ENCODE measurements at regions not wholly inside any gene's neighbourhood (a gene's known extent, or its start where the extent isn't known, plus 50 kb on each side); places are given as distances from the start of the nearest gene placed in this dataset.

DNA sequence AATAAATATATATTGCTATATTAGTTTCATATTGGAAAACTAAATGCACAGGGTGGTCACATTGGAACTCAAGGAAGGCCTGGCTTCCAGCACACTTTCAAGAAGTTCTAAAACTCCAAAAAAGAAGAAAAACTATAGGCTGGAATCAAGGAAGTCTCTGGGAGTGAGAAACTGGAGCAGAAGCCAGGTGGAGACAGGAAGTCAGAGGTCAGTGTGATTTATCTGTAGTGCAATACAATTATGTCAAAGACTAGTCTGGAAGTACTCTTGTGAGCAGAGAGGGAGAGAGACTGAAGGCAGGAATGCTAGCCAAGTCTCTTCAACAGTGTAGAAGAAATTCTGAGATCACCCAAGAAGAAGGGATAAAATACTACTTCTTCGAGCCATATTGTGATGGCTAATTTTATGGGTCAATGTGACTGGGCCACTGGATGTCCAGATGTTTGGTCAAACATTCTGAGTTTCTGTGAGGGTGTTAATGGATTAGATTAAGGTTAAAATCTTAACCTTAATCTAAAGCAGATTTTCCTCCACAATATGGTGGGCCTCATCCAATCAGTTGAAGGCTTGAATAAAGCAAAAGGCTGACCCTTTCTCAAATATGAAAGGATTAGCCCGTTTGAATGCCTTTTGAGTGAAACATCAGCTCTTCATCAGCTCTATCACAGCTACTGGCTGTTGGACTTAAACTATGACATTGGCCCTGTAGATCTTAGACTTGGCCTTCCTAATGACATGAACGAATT is 208.0 kb downstream of the TDRD15 start:
- H2BK5ac ChIP-seq (ENCODE audit: low read length), result no peak overlapping the region
- H3K79me1 ChIP-seq (ENCODE audit: low read depth, low read length), result no peaks in the 10 kb centered on the region
- H3K9me3 ChIP-seq (replicated peaks in 1 of 2; ENCODE audit: control insufficient read depth in 2 of 2, insufficient read depth in 1 of 2, low read depth in 1 of 2, low read length in 2 of 2), result no peaks in the 10 kb centered on the region
- DNase-seq (ENCODE audit: low spot score), result no peak
- H2AK5ac ChIP-seq (ENCODE audit: low read depth, low read length), result no peak overlapping the region
- no peak overlapping the region for H3K4me2 ChIP-seq (ENCODE audit: insufficient read depth, low read length, poor library complexity, severe bottlenecking)
- no peak overlapping the region for H4K91ac ChIP-seq (ENCODE audit: low read depth, low read length, poor library complexity)
- no peak overlapping the region for H3K14ac ChIP-seq (ENCODE audit: low read length)
- H3K23ac ChIP-seq (ENCODE audit: low read depth, low read length, poor library complexity), result no peak overlapping the region
- no peak overlapping the region for H3K27ac ChIP-seq (replicated peaks; ENCODE audit: low read length)
- H3K4ac ChIP-seq (ENCODE audit: low read length), result no peak overlapping the region
- no peak overlapping the region for H2BK15ac ChIP-seq (ENCODE audit: low read length)
- H3K27me3 ChIP-seq (ENCODE audit: control insufficient read depth in 3 of 3, insufficient read depth in 3 of 3, low read depth in 1 of 3, low read length in 3 of 3), result no peaks in the 10 kb centered on the region
- no peaks in the 10 kb centered on the region for H3K4me1 ChIP-seq (ENCODE audit: control insufficient read depth in 2 of 2, insufficient read depth in 1 of 2, low read depth in 1 of 2, low read length in 2 of 2)
- no peak overlapping the region for H2AFZ ChIP-seq (ENCODE audit: low read length)
- no peak overlapping the region for H3K4me3 ChIP-seq (ENCODE audit: low read length in 2 of 2)
- H3K18ac ChIP-seq (ENCODE audit: low read length), result no peak overlapping the region
- no peaks in the 10 kb centered on the region for H3K36me3 ChIP-seq (replicated peaks in 1 of 2; ENCODE audit: control insufficient read depth in 2 of 2, insufficient read depth in 2 of 2, low read length in 2 of 2)
- H2BK12ac ChIP-seq (ENCODE audit: low read length), result no peak overlapping the region
- H2BK120ac ChIP-seq (ENCODE audit: low read depth, low read length), result no peak overlapping the region
- WGBS, 2 donors (ENCODE audit: extremely low coverage in 2 of 2, insufficient read length in 2 of 2, insufficient replicate concordance in 1 of 2), result no CpG with 5 or more reads among the region's 3 CpGs
- H4K8ac ChIP-seq (ENCODE audit: low read depth, low read length), result no peak overlapping the region
- H3K9ac ChIP-seq (ENCODE audit: low read depth, low read length, poor library complexity), result no peak overlapping the region

DNA sequence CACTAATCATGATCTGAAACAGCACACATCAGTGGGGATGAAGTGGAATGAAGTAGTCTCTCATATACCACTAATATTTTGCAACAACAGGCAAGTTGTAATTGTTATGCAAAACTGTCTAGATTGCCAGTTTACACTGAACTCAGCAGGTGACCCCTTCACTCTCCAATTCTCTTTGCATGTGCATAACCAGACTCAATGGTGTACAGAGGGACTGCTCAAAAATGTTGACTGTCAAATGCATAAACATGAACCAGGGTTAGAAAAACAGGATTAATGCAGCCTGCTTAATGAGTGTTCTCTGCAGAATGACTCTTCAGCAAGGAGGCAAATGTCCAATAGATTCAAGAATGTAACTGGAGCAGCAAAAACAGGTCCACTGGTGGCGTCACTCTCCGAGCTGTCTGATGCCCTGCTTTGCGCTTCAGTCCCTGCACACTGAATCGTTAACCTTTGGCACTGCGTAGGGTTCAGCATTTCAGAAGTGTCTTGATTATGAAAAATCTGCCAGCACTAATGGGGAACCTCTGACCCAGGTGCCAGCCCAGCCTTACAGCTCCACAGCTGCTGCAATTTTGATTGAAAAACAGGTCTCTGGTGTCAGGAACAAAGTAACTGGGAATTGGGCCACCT is 209.3 kb downstream of the TDRD15 start:
- H4K8ac ChIP-seq (ENCODE audit: low read depth, low read length), result no peak overlapping the region
- H2AK5ac ChIP-seq (ENCODE audit: low read depth, low read length), result no peak overlapping the region
- WGBS, 2 donors (ENCODE audit: extremely low coverage in 2 of 2, insufficient read length in 2 of 2, insufficient replicate concordance in 1 of 2), result no CpG with 5 or more reads among the region's 5 CpGs
- H3K36me3 ChIP-seq (replicated peaks in 1 of 2; ENCODE audit: control insufficient read depth in 2 of 2, insufficient read depth in 2 of 2, low read length in 2 of 2), result no peaks in the 10 kb centered on the region
- no peak overlapping the region for H3K27ac ChIP-seq (replicated peaks; ENCODE audit: low read length)
- H2BK12ac ChIP-seq (ENCODE audit: low read length), result no peak overlapping the region
- H3K4me2 ChIP-seq (ENCODE audit: insufficient read depth, low read length, poor library complexity, severe bottlenecking), result no peak overlapping the region
- H3K14ac ChIP-seq (ENCODE audit: low read length), result no peak overlapping the region
- H2BK5ac ChIP-seq (ENCODE audit: low read length), result no peak overlapping the region
- no peak overlapping the region for H2BK15ac ChIP-seq (ENCODE audit: low read length)
- no peak overlapping the region for H4K91ac ChIP-seq (ENCODE audit: low read depth, low read length, poor library complexity)
- H3K9ac ChIP-seq (ENCODE audit: low read depth, low read length, poor library complexity), result no peak overlapping the region
- no peak overlapping the region for H3K18ac ChIP-seq (ENCODE audit: low read length)
- no peak for DNase-seq (ENCODE audit: low spot score)
- no peaks in the 10 kb centered on the region for H3K79me1 ChIP-seq (ENCODE audit: low read depth, low read length)
- no peak overlapping the region for H3K4ac ChIP-seq (ENCODE audit: low read length)
- H3K27me3 ChIP-seq (ENCODE audit: control insufficient read depth in 3 of 3, insufficient read depth in 3 of 3, low read depth in 1 of 3, low read length in 3 of 3), result no peaks in the 10 kb centered on the region
- no peak overlapping the region for H3K4me3 ChIP-seq (ENCODE audit: low read length in 2 of 2)
- H3K23ac ChIP-seq (ENCODE audit: low read depth, low read length, poor library complexity), result no peak overlapping the region
- H3K9me3 ChIP-seq (replicated peaks in 1 of 2; ENCODE audit: control insufficient read depth in 2 of 2, insufficient read depth in 1 of 2, low read depth in 1 of 2, low read length in 2 of 2), result no peaks in the 10 kb centered on the region
- no peak overlapping the region for H2BK120ac ChIP-seq (ENCODE audit: low read depth, low read length)
- H2AFZ ChIP-seq (ENCODE audit: low read length), result no peak overlapping the region
- H3K4me1 ChIP-seq (ENCODE audit: control insufficient read depth in 2 of 2, insufficient read depth in 1 of 2, low read depth in 1 of 2, low read length in 2 of 2), result no peaks in the 10 kb centered on the region

DNA sequence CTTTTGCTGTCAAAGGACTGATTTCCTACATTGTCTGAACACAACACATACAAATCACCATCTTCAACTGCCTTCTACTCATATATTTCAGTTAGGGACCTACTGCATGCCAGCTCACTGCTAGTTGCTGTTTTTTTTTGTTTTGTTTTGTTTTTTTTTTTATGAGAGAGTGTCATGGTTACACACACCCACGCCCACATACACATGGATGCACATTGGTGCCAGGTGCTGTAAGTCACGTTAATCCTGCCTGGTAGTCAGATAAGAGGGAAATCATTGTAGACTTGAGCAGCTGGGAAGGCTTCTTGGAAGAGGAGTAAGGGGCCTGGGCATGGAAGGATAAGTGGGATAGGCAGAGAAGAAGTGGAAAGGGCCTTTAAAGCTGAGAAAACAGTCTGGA is 209.9 kb downstream of the TDRD15 start:
- DNase-seq (ENCODE audit: low spot score), result no peak
- no peaks in the 10 kb centered on the region for H3K79me1 ChIP-seq (ENCODE audit: low read depth, low read length)
- no peaks in the 10 kb centered on the region for H3K4me1 ChIP-seq (ENCODE audit: control insufficient read depth in 2 of 2, insufficient read depth in 1 of 2, low read depth in 1 of 2, low read length in 2 of 2)
- H3K18ac ChIP-seq (ENCODE audit: low read length), result no peak overlapping the region
- no peaks in the 10 kb centered on the region for H3K27me3 ChIP-seq (ENCODE audit: control insufficient read depth in 3 of 3, insufficient read depth in 3 of 3, low read depth in 1 of 3, low read length in 3 of 3)
- H2AFZ ChIP-seq (ENCODE audit: low read length), result no peak overlapping the region
- H3K4me2 ChIP-seq (ENCODE audit: insufficient read depth, low read length, poor library complexity, severe bottlenecking), result no peak overlapping the region
- H3K4ac ChIP-seq (ENCODE audit: low read length), result no peak overlapping the region
- H2BK15ac ChIP-seq (ENCODE audit: low read length), result no peak overlapping the region
- H3K9me3 ChIP-seq (replicated peaks in 1 of 2; ENCODE audit: control insufficient read depth in 2 of 2, insufficient read depth in 1 of 2, low read depth in 1 of 2, low read length in 2 of 2), result no peaks in the 10 kb centered on the region
- no peak overlapping the region for H2BK120ac ChIP-seq (ENCODE audit: low read depth, low read length)
- no peak overlapping the region for H4K8ac ChIP-seq (ENCODE audit: low read depth, low read length)
- no CpG with 5 or more reads among the region's 2 CpGs for WGBS, 2 donors (ENCODE audit: extremely low coverage in 2 of 2, insufficient read length in 2 of 2, insufficient replicate concordance in 1 of 2)
- no peak overlapping the region for H3K27ac ChIP-seq (replicated peaks; ENCODE audit: low read length)
- no peak overlapping the region for H2BK12ac ChIP-seq (ENCODE audit: low read length)
- H3K4me3 ChIP-seq (ENCODE audit: low read length in 2 of 2), result no peak overlapping the region
- H2BK5ac ChIP-seq (ENCODE audit: low read length), result no peak overlapping the region
- no peak overlapping the region for H3K23ac ChIP-seq (ENCODE audit: low read depth, low read length, poor library complexity)
- no peak overlapping the region for H4K91ac ChIP-seq (ENCODE audit: low read depth, low read length, poor library complexity)
- no peak overlapping the region for H3K14ac ChIP-seq (ENCODE audit: low read length)
- H3K36me3 ChIP-seq (replicated peaks in 1 of 2; ENCODE audit: control insufficient read depth in 2 of 2, insufficient read depth in 2 of 2, low read length in 2 of 2), result no peaks in the 10 kb centered on the region
- no peak overlapping the region for H2AK5ac ChIP-seq (ENCODE audit: low read depth, low read length)
- H3K9ac ChIP-seq (ENCODE audit: low read depth, low read length, poor library complexity), result no peak overlapping the region

DNA sequence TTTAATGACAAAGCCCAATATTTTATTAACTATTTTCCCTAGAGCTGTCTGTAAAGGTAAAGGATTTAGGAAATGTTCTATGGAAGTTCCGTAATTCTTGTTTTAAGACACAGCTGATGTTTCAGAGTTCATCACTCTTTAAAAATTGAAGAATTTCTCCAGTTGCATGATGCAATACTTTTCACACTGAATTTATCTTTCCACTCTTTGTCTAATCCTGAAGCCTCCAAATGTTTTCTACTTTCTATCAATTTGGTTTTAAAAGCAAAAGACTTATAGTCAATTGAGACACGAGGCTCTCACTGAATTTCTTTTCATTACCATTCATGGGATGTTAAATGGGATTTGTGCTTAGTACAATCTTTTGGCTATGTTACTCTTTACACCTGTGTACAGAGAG is 223.2 kb downstream of the TDRD15 start:
- no peak overlapping the region for H3K4ac ChIP-seq (ENCODE audit: low read length)
- no peaks in the 10 kb centered on the region for H3K27me3 ChIP-seq (ENCODE audit: control insufficient read depth in 3 of 3, insufficient read depth in 3 of 3, low read depth in 1 of 3, low read length in 3 of 3)
- no peak overlapping the region for H3K4me2 ChIP-seq (ENCODE audit: insufficient read depth, low read length, poor library complexity, severe bottlenecking)
- no peak overlapping the region for H2BK120ac ChIP-seq (ENCODE audit: low read depth, low read length)
- H3K27ac ChIP-seq (replicated peaks; ENCODE audit: low read length), result no peak overlapping the region
- no peak overlapping the region for H3K23ac ChIP-seq (ENCODE audit: low read depth, low read length, poor library complexity)
- no peak overlapping the region for H3K14ac ChIP-seq (ENCODE audit: low read length)
- H2AFZ ChIP-seq (ENCODE audit: low read length), result no peak overlapping the region
- H4K91ac ChIP-seq (ENCODE audit: low read depth, low read length, poor library complexity), result no peak overlapping the region
- H3K36me3 ChIP-seq (replicated peaks in 1 of 2; ENCODE audit: control insufficient read depth in 2 of 2, insufficient read depth in 2 of 2, low read length in 2 of 2), result no peaks in the 10 kb centered on the region
- no peak for DNase-seq (ENCODE audit: low spot score)
- H4K8ac ChIP-seq (ENCODE audit: low read depth, low read length), result no peak overlapping the region
- no CpG with 5 or more reads among the region's 2 CpGs for WGBS, 2 donors (ENCODE audit: extremely low coverage in 2 of 2, insufficient read length in 2 of 2, insufficient replicate concordance in 1 of 2)
- H3K9me3 ChIP-seq (replicated peaks in 1 of 2; ENCODE audit: control insufficient read depth in 2 of 2, insufficient read depth in 1 of 2, low read depth in 1 of 2, low read length in 2 of 2), result no peaks in the 10 kb centered on the region
- H3K4me3 ChIP-seq (ENCODE audit: low read length in 2 of 2), result no peak overlapping the region
- H3K9ac ChIP-seq (ENCODE audit: low read depth, low read length, poor library complexity), result no peak overlapping the region
- H2BK12ac ChIP-seq (ENCODE audit: low read length), result no peak overlapping the region
- H3K4me1 ChIP-seq (ENCODE audit: control insufficient read depth in 2 of 2, insufficient read depth in 1 of 2, low read depth in 1 of 2, low read length in 2 of 2), result no peaks in the 10 kb centered on the region
- H2AK5ac ChIP-seq (ENCODE audit: low read depth, low read length), result no peak overlapping the region
- no peak overlapping the region for H2BK5ac ChIP-seq (ENCODE audit: low read length)
- H3K18ac ChIP-seq (ENCODE audit: low read length), result no peak overlapping the region
- no peaks in the 10 kb centered on the region for H3K79me1 ChIP-seq (ENCODE audit: low read depth, low read length)
- H2BK15ac ChIP-seq (ENCODE audit: low read length), result no peak overlapping the region
